PC-3 (cell line): ENCODE measurements at regions not wholly inside any gene's neighbourhood (a gene's known extent, or its start where the extent isn't known, plus 50 kb on each side); places are given as distances from the start of the nearest gene placed in this dataset.

Source experiments
- ATAC-seq: fragments of 200-7000 bp; cut with Tn5 transposase; 2 replicates; pipeline ENCODE4 v1.9.1; 2020; ENCODE audit warnings: mild to moderate bottlenecking, moderate library complexity
- BruUV-seq: library from RNA; stranded (reverse); fragments of 400-500 nt; replicated peaks from 2 replicates; lab custom pipeline; 2021; lab: Mats Ljungman, UMichigan
- CTCF ChIA-PET: fragments of 300-600 bp; sonication (Branson Sonifier 250); formaldehyde crosslinking; loops from one replicate; lab custom pipeline; 2022; ENCODE audit warnings: antibody characterized with exemption; lab: Charles Lee
- POLR2A ChIA-PET: fragments of 300-600 bp; sonication (Branson Sonifier 250); formaldehyde crosslinking; loops from one replicate; lab custom pipeline; 2022; ENCODE audit warnings: antibody characterized with exemption; ENCODE audit not compliant: unreplicated experiment; lab: Charles Lee
- DNase-seq: peaks from one replicate; pipeline ENCODE4 v3.0.0-alpha.2; 2015
- H2AFZ ChIP-seq: fragments of 300-600 bp; sonication (generic); 2 replicates; pipeline ENCODE4 v1.6.0; 2016; ENCODE audit warnings: antibody characterized with exemption, low read length
- H3F3A ChIP-seq: fragments of 300-600 bp; sonication (generic); one replicate; pipeline ENCODE4 v1.6.0; 2017; ENCODE audit warnings: antibody characterized with exemption, low read length, control low read depth, mild to moderate bottlenecking; ENCODE audit not compliant: unreplicated experiment
- H3K27ac ChIP-seq: fragments of 300-600 bp; sonication (generic); 2 replicates; pipeline ENCODE4 v1.5.1; 2016; ENCODE audit warnings: mild to moderate bottlenecking, low read length
- H3K27me3 ChIP-seq: fragments of 300-600 bp; sonication (generic); 2 replicates; pipeline ENCODE4 v1.6.1; 2016; ENCODE audit warnings: low read length, mixed read lengths
- H3K36me3 ChIP-seq: fragments of 300-600 bp; sonication (generic); 2 replicates; pipeline ENCODE4 v1.6.1; 2016; ENCODE audit warnings: low read depth, mixed run types, low read length, mixed read lengths
- H3K4me1 ChIP-seq: fragments of 300-600 bp; sonication (generic); 2 replicates; pipeline ENCODE4 v1.5.1; 2016; ENCODE audit warnings: low read length; ENCODE audit not compliant: insufficient read depth
- H3K4me2 ChIP-seq: fragments of 300-600 bp; sonication (generic); 2 replicates; pipeline ENCODE4 v1.6.0; 2016; ENCODE audit warnings: low read length
- H3K4me3 ChIP-seq: fragments of 300-600 bp; sonication (generic); 2 replicates; pipeline ENCODE4 v1.5.1; 2016; ENCODE audit warnings: mild to moderate bottlenecking, low read length, mixed read lengths
- H3K79me2 ChIP-seq: fragments of 300-600 bp; sonication (generic); 2 replicates; pipeline ENCODE4 v1.6.1; 2017; ENCODE audit warnings: low read length, mixed read lengths
- H3K9ac ChIP-seq: fragments of 300-600 bp; sonication (generic); 2 replicates; pipeline ENCODE4 v1.6.0; 2016; ENCODE audit warnings: mild to moderate bottlenecking, low read length
- H3K9me2 ChIP-seq: fragments of 300-600 bp; sonication (generic); replicated peaks from 2 replicates; pipeline ENCODE4 v1.6.1; 2016; ENCODE audit warnings: mixed run types, low read length, mixed read lengths
- H3K9me3 ChIP-seq: fragments of 300-600 bp; sonication (generic); 2 replicates; pipeline ENCODE4 v1.6.1; 2016; ENCODE audit warnings: low read length, mixed read lengths
- H4K20me1 ChIP-seq: fragments of 300-600 bp; sonication (generic); 2 replicates; pipeline ENCODE4 v1.6.1; 2016; ENCODE audit warnings: low read length, mixed read lengths
- CTCF ChIP-seq: fragments of 300-600 bp; sonication (generic); conservative IDR thresholded peaks from 2 replicates; pipeline ENCODE4 v1.5.1; 2017; ENCODE audit warnings: antibody characterized with exemption, low read depth, mild to moderate bottlenecking, low read length
- EZH2 ChIP-seq: fragments of 300-600 bp; sonication (generic); IDR thresholded peaks from one replicate; pipeline ENCODE4 v1.6.1; 2017; ENCODE audit warnings: antibody characterized with exemption, mild to moderate bottlenecking, low read length; ENCODE audit not compliant: unreplicated experiment
- EZH2phosphoT487 ChIP-seq: fragments of 300-600 bp; sonication (generic); IDR thresholded peaks from 2 replicates; pipeline ENCODE4 v1.6.1; 2018; ENCODE audit warnings: mild to moderate bottlenecking, antibody characterized with exemption, low read length, borderline replicate concordance
- intact Hi-C: fragments of 100-400 bp; cut with micrococcal nuclease; formaldehyde crosslinking; loops from 2 replicates; pipeline ENCODE4 v1.9.0; 2023

GRCh38 chr4:187449702-187450101 is 545.9 kb upstream of the ZFP42 start:
- Histone ChIP-seq H3K27ac (no peak overlapping the region), H3K9ac (no peak overlapping the region), H3K9me2 (no peaks in the 10 kb centered on the region), H3K9me3 (no peaks in the 10 kb centered on the region), H2AFZ (no peak overlapping the region), H3F3A (no peaks in the 10 kb centered on the region), H3K4me3 (no peak overlapping the region), H3K36me3 (no peaks in the 10 kb centered on the region), H3K79me2 (no peaks in the 10 kb centered on the region), H3K4me2 (no peak overlapping the region), H3K27me3 (no peaks in the 10 kb centered on the region), H4K20me1 (no peaks in the 10 kb centered on the region), H3K4me1 (no peaks in the 10 kb centered on the region)
- intact Hi-C loops: no loop called here
- no peak for DNase-seq
- no peak for TF ChIP-seq CTCF
- no peak for TF ChIP-seq EZH2phosphoT487
- no peak for TF ChIP-seq EZH2
- ChIA-PET CTCF (no interaction called here), POLR2A (no interaction called here)
- no peak for ATAC-seq
- no TSS peak for BruUV-seq

GRCh38 chr4:187451776-187452175 is 543.8 kb upstream of the ZFP42 start:
- no peaks in the 10 kb centered on the region for H3K27me3 ChIP-seq
- no peaks in the 10 kb centered on the region for H4K20me1 ChIP-seq
- no peaks in the 10 kb centered on the region for H3K79me2 ChIP-seq
- ChIA-PET CTCF (no interaction called here), POLR2A (no interaction called here)
- no peak overlapping the region for H3K4me3 ChIP-seq
- intact Hi-C loops: no loop called here
- H3K36me3 ChIP-seq: no peaks in the 10 kb centered on the region
- H3F3A ChIP-seq: no peaks in the 10 kb centered on the region
- DNase-seq (no peak), ATAC-seq (no peak)
- H3K4me1 ChIP-seq: no peaks in the 10 kb centered on the region
- H2AFZ ChIP-seq: no peak overlapping the region
- no peak for TF ChIP-seq CTCF
- no peak for TF ChIP-seq EZH2
- no peak for TF ChIP-seq EZH2phosphoT487
- H3K4me2 ChIP-seq: no peak overlapping the region
- no peak overlapping the region for H3K9ac ChIP-seq
- no TSS peak for BruUV-seq
- no peaks in the 10 kb centered on the region for H3K9me2 ChIP-seq
- no peak overlapping the region for H3K27ac ChIP-seq
- no peaks in the 10 kb centered on the region for H3K9me3 ChIP-seq

- Histone ChIP-seq H3K9me2 (no peaks in the 10 kb centered on the region), H3K9me3 (no peaks in the 10 kb centered on the region), H3K4me2 (no peak overlapping the region), H3K27ac (no peak overlapping the region), H3K4me1 (no peaks in the 10 kb centered on the region), H4K20me1 (no peaks in the 10 kb centered on the region), H3K36me3 (no peaks in the 10 kb centered on the region), H3F3A (no peaks in the 10 kb centered on the region), H3K9ac (no peak overlapping the region), H3K79me2 (no peaks in the 10 kb centered on the region), H3K27me3 (no peaks in the 10 kb centered on the region), H3K4me3 (no peak overlapping the region), H2AFZ (no peak overlapping the region)
- ATAC-seq (no peak), DNase-seq (no peak)
- intact Hi-C loops: no loop called here
- TF ChIP-seq EZH2: no peak
- no peak for TF ChIP-seq CTCF
- TF ChIP-seq EZH2phosphoT487: no peak
- ChIA-PET CTCF (no interaction called here), POLR2A (no interaction called here)
- BruUV-seq: no TSS peak
These were observed 535.6 kb upstream of the ZFP42 start for GRCh38 chr4:187460016-187460415.
